Non-pigmented ciliary epithelial cell (primary cell): ENCODE measurements at regions not wholly inside any gene's neighbourhood (a gene's known extent, or its start where the extent isn't known, plus 50 kb on each side); places are given as distances from the start of the nearest gene placed in this dataset.

Experiments used
- DNase-seq: peaks from one replicate; pipeline ENCODE4 v3.0.0-alpha.2; 2010; ENCODE audit warnings: low read depth

- no peak for DNase-seq
Observed at GRCh38 chr9:82153032-82153431, 164.5 kb downstream of the SPATA31D1 start.

DNA sequence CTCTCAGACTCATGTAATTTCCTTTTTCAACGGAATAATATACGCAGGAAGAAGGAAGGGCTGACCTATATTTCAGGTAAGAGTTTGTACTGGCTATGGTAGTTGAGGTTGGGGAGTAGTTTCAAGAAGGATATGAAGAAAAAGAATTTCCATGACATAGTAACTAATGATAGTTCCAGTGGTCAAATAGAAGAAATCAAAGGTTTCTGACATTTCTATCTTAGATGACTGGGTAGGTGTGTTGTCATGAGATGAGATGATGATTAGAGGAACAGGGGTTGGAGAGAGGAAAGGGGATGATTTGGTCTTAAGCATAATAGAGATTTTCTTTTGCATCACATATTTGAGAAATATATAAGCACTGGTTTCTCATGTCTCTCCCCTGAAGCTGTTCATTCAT, 166.0 kb downstream of the SPATA31D1 start:
- DNase-seq = no peak

DNA sequence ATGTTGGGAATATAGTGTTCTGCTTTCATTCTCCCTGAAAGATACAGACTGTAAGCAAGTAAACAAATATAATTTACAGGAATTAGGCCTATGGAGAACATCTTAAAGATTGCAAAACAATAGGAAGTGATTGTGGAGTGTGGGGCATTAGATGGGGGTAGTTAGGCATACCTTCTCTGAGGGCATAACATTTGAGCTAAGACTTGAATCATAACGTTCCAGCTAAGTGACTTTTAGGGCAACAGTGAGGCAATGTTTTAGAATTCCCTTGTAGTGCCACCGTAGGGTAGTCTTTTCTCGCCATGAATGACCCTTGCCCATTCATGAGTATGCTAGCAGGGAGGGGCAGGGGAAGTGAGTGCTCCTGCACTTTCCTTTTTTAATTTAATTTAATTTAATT, 173.3 kb downstream of the SPATA31D1 start:
- no peak for DNase-seq

DNA sequence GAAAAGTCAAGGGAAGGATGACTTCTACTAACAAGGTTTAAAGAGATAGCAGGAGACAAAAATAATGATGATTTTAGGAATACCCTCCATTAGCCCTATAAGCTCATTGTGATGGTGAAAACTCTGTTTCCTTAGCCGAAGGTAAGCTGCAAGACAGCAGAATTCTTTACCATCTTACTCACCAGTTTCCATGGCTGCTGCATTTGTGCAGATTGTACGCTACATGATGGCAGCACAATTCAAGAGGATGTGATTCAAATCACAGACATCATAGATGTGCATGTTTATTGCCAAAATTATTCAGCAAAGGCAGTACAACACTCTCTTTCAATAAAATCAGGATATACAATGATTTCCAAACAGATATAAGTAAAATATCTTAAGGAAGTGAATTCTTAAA, 175.6 kb downstream of the SPATA31D1 start:
- no peak for DNase-seq

DNA sequence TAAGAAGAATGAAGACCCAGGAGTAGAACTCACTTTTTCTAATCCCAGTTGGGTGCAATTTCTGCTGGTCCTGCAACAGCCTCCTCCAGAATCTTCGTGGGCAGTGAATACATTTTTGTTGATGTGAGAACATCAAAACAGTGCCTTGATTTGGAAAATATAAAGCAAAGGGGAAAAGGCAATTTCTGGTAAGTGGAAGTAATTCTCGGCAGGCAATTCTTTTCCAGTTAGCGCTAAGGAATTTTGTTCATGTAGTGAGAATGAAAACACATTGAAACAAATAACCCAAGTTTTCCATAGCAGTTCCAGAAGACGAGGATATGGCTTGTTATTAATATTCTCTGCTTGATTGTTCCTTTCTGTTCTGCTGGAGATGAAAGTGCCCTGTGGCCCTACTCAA, 178.7 kb downstream of the SPATA31D1 start:
- DNase-seq = no peak

GRCh38 chr9:82168585-82168984, 180.0 kb downstream of the SPATA31D1 start:
- DNase-seq = no peak

- no peak for DNase-seq
Observed at GRCh38 chr9:82170866-82171265, 182.3 kb downstream of the SPATA31D1 start.

DNA sequence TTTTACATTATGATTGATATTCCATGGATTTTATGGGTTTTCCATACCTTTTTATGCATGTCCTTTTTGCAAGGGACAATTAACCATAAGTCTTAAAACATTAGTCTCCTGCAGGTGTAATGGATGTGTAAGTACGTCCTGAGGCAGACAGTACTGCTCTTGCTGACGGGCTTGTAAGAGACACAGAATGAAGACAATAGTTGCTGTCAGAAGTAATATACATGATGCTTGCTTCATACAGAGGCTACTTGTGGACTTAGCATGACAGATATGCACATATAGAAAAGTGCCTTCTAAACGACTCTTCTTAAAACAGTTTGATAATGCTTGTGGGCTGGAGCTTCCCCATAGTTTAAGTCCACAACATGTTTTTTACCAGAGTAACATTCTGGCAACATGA, 182.7 kb downstream of the SPATA31D1 start:
- no peak for DNase-seq

- no peak for DNase-seq
Observed at GRCh38 chr9:82180711-82181110, 192.1 kb downstream of the SPATA31D1 start.

DNA sequence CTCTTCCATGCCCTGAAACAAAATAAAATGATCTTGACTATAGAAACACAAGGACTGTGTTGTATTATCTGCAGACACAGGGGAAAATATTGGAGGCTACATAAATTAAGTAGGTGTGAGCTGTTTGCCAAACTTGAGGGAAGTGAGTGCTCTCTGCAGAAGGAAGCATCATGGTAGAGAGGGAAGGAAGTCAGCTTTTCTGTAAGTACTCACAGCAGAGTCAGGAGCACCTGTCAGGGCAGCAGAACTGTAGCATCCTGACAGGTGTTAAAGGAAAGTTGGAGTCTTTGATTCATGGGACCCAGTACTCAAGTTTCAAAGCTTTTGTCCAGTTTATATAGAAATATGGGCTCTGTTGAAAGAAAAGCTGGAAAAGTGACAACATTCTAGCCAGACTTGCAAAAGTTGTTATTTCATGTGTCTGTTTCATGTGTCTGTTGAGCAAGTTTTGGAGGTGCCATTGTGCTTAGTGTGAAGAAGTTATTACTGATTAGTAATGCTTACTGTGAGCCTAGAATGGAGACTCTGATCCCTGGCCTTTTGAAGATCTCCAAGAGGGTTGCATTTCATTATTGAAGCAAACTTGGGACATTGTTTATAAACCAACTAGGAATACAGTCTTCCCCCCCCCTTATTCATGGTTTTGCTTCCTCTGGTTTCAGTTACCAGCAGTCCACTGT, 194.7 kb downstream of the SPATA31D1 start:
- no peak for DNase-seq

DNA sequence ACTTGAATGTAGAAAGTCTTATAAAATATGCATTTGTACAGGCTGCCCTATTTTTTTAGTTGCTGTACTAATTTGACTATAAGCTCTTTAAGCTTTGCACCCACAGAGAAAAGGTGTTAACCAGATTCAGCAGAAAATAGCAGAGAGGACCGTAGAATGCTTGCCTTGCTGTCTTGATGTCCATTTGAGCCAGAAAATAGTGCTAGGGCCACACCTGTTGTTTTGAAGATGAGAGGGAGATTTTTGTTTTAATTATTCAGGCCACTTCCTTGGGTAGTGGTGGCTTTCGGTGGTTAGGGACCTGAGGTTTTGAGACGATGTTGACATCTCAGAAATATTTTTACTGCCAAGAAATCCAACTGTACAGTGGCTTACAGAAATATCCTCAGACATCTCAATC, 196.0 kb downstream of the SPATA31D1 start:
- DNase-seq = no peak

- no peak for DNase-seq
Observed at GRCh38 chr9:82188817-82189216, 200.2 kb downstream of the SPATA31D1 start.

DNA sequence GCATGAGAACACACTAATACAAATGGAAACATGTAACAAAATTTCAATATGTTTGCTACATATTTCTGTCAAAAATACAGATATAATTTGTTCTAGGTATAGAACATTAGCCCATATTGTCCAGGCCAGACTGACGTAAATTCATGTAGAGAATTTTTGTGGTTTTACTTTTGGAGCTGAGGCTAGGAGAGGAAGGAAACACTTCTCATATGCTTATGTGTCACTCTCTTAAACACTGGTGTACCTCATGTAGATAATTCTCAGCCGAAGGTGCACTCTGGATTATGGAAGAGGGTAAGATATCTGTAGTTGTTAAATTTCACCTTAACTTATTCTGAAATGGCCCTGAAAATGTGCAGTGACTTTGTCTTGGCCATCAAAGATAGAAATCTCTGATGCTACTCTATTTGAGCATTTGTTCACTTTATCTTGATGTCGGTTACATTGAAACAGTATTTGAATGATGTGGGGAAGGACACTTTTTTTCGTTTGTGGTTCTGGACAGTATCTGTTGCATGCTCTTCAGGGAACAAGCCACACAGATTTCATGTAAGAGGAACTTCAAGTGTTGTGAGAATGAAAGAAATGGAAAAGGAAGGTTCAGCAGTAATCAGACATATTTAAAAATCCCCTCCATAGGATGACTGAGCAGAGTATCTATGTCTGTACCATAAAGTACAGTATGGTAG, 202.7 kb downstream of the SPATA31D1 start:
- no peak for DNase-seq

DNA sequence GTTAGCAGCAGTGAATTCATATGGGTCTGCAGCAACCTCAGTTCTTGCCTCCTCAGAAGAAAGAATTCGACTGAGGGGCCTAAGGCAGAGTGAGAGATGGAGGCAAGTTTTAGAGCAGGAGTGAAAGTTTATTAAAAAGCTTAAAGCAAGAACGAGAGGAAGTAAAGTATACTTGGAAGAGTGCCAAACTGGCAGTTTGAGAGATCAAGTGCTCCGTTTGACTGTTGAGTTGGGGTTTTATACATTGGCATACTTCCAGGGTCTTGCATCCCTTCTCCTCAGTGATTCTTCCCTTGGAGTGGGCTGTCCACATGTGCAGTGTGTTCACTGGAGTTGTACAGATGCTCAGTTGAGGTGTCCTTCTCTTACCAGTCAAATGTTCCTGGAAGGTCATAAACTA, 203.6 kb downstream of the SPATA31D1 start:
- no peak for DNase-seq

DNA sequence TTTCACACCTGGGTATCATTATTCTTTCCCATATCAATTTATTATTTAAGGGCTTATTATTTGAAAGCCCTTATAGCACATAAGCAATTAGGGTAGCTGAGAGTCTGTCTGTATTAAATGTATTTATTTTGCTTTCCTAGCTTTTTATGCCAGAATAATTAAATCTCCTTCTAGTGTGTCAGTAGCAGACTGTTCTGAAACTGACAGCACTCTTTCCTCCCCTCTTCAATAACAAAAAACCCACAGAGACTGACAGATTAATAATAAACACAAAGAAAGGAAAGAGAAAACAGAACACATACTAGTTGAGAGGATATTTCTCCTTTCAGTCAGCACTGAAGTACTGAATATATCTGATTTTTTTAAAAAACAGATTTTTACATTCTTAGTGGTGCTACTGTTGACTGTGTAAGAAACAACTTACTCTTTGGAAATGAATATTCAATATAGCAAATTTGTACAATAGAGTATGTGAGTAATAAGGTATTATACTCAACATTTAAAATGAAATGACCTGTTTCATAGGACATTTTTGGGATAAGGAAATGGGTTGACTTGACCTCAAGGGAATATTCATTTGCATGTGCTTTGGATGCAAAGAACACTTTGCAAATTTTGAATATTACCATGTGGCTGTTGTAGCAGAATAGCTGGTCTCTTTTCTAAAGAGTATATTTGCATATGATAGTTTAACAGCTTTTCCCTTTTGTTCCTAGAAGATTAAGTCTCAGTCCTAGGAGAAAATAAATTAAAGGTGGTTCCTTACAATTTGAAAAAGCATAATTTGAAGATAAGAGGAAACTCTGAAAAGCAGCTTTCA, 208.3 kb downstream of the SPATA31D1 start:
- DNase-seq = no peak

DNA sequence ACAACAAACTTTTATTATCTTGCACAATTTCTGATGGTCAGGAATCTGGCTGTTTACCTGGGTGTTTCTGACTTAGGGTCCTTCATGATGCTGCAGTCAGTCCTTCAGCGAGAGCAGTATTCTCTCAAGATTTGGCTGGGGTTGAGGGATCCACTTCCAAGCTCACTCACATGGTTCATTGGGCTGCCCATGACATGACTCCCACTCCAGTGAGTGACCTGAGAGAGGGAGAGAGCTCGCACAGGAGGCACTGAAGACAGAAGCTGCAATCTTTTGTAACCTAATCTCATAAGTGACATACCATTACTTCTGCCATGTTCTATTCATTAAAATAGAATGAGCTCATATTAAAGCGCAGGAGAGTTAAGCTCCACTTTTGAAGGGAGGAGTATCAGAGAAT, 212.6 kb downstream of the SPATA31D1 start:
- no peak for DNase-seq

DNA sequence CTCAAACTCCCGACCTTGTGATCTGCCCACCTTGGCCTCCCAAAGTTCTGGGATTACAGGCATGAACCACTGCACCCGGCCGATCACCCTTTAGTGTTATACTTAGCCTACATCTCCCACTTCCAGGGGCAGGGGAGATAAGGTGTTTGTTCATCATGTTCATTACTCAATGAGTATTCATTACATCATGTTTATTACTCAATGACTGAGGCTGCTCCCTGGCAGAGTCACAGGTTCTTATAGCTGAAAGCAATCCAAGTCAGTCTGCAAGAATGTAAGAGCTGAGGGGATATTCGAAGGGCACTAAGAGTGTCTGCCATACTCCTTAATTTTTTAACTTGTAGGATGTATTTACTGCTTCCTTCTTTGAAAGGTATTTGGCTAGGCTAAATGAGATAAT, 214.2 kb downstream of the SPATA31D1 start:
- peak; percentile 55 for DNase-seq

DNA sequence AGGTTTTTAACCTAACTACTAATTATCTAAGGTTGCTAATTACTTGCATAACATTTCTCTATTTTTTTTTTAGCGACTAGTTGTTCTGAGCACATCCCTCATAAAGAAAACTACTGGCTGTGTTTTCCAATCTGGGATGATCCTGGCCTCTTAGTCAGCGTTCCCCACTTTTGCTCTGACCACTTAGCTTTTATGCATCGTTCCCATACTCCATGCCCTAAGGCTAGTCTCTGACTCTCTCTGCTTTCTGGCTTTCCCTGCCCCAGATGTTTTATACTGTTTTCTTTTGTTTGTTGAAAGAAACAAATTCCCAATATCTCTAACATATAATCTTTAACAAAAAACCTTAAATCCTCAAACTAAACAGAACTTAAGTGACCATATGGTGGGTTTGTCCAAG, 217.9 kb downstream of the SPATA31D1 start:
- DNase-seq = no peak

DNA sequence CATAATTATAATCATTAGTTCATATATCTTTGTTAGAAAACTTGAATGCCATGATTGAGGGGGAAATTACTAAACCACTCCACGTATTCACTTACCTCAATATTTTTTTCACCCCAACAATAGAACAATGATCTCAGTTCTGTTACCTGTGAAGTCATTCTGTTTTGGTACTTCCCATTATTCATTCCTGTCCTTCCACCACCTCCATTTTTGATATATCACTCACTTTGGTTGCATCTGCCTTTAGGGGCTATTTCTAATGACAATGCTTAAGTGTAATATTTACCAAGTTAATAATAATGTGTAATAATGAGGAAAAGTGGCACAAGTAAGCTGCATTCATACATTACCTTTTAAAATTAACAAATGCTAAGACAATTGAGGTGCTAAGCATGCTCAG, 218.4 kb downstream of the SPATA31D1 start:
- no peak for DNase-seq

GRCh38 chr9:82208741-82209450, 220.3 kb downstream of the SPATA31D1 start:
- DNase-seq = no peak

GRCh38 chr9:82209797-82210470, 221.4 kb downstream of the SPATA31D1 start:
- DNase-seq = no peak

- DNase-seq = no peak
Observed at GRCh38 chr9:82212885-82213284, 224.3 kb downstream of the SPATA31D1 start.
